NCI-H2107 (cell line): ENCODE measurements at regions not wholly inside any gene's neighbourhood (a gene's known extent, or its start where the extent isn't known, plus 50 kb on each side); places are given as distances from the start of the nearest gene placed in this dataset.
A peak's percentile ranks its signal among the peaks of the same experiment; 100 is the strongest.

ENCODE experiments used
- DNase-seq: peaks from one replicate; lab custom pipeline; 2025; lab: John Stamatoyannopoulos, UW

- DNase-seq, result no peak
Observed at GRCh38 chr1:244952280-244952933, 88.1 kb upstream of the HNRNPU start.

GRCh38 chr1:244948416-244948815, 84.1 kb upstream of the HNRNPU start:
- DNase-seq, result no peak

GRCh38 chr1:244945109-244945671, 80.8 kb upstream of the HNRNPU start:
- no peak for DNase-seq

- DNase-seq, result no peak
Observed at GRCh38 chr1:244941121-244941520, 76.8 kb upstream of the HNRNPU start.

GRCh38 chr1:244937099-244937498, 72.8 kb upstream of the HNRNPU start:
- no peak for DNase-seq

GRCh38 chr1:244920911-244921761, 56.8 kb upstream of the HNRNPU start:
- no peak for DNase-seq

GRCh38 chr1:244919320-244920282, 55.3 kb upstream of the HNRNPU start:
- DNase-seq, result no peak

- peak; percentile 32 for DNase-seq
Observed at GRCh38 chr1:244918421-244919319, 54.3 kb upstream of the HNRNPU start.

GRCh38 chr1:244917073-244917670, 52.8 kb upstream of the HNRNPU start:
- DNase-seq, result no peak

- DNase-seq, result no peak
Observed at GRCh38 chr1:244915736-244916135, 51.4 kb upstream of the HNRNPU start.

GRCh38 chr1:244914761-244915160, 50.4 kb upstream of the HNRNPU start:
- no peak for DNase-seq
